Neural cell (in vitro differentiated cells): ENCODE measurements at regions not wholly inside any gene's neighbourhood (a gene's known extent, or its start where the extent isn't known, plus 50 kb on each side); places are given as distances from the start of the nearest gene placed in this dataset.

ENCODE experiments used
- H2AFZ ChIP-seq: fragments of 200-600, 300-800 bp; sonication (generic), shearing (Covaris generic); 2 replicates; pipeline ENCODE4 v1.6.0; 2014; ENCODE audit warnings: low read depth, mild to moderate bottlenecking, antibody characterized with exemption, low read length, moderate library complexity
- H3F3A ChIP-seq: fragments of 200-600 bp; shearing (Covaris generic); 2 replicates; pipeline ENCODE4 v1.6.1; 2016; ENCODE audit warnings: mild to moderate bottlenecking, moderate library complexity, mixed read lengths, antibody characterized with exemption, low read length; ENCODE audit not compliant: insufficient read depth, poor library complexity, severe bottlenecking
- H3K27ac ChIP-seq: fragments of 200-600, 300-800 bp; sonication (generic), shearing (Covaris generic); 2 replicates; pipeline ENCODE4 v1.5.1; 2014; ENCODE audit warnings: mild to moderate bottlenecking, low read length, moderate library complexity
- H3K27me3 ChIP-seq: fragments of 300-800, 200-600 bp; sonication (generic), shearing (Covaris generic); 2 replicates; pipeline ENCODE4 v1.6.0; 2014; ENCODE audit warnings: mild to moderate bottlenecking, low read depth, low read length, moderate library complexity; ENCODE audit not compliant: insufficient read depth
- H3K36me3 ChIP-seq: fragments of 300-800, 200-600 bp; sonication (generic), shearing (Covaris generic); 2 replicates; pipeline ENCODE4 v1.5.1; 2014; ENCODE audit warnings: mild to moderate bottlenecking, antibody characterized with exemption, low read length, moderate library complexity; ENCODE audit not compliant: insufficient read depth
- H3K4me2 ChIP-seq: fragments of 300-800, 200-600 bp; sonication (generic), shearing (Covaris generic); 2 replicates; pipeline ENCODE4 v1.6.0; 2014; ENCODE audit warnings: mild to moderate bottlenecking, low read length
- H3K4me3 ChIP-seq: fragments of 300-800, 200-600 bp; sonication (generic), shearing (Covaris generic); 2 replicates; pipeline ENCODE4 v1.5.1; 2014; ENCODE audit warnings: mild to moderate bottlenecking, low read length, moderate library complexity
- H3K79me2 ChIP-seq: fragments of 200-600 bp; shearing (Covaris generic); replicated peaks from 2 replicates; pipeline ENCODE4 v1.6.0; 2014; ENCODE audit warnings: mild to moderate bottlenecking, low read length, moderate library complexity; ENCODE audit not compliant: insufficient read depth
- H3K9ac ChIP-seq: fragments of 300-800, 200-600 bp; sonication (generic), shearing (Covaris generic); 2 replicates; pipeline ENCODE4 v1.6.1; 2016; ENCODE audit warnings: mild to moderate bottlenecking, low read length, mixed read lengths
- H3K9me2 ChIP-seq: fragments of 200-600 bp; shearing (Covaris generic); 2 replicates; pipeline ENCODE4 v1.6.1; 2016; ENCODE audit warnings: mild to moderate bottlenecking, low read length, mixed read lengths; ENCODE audit not compliant: insufficient read depth
- H3K9me3 ChIP-seq: fragments of 200-600, 300-800 bp; sonication (generic), shearing (Covaris generic); 2 replicates; pipeline ENCODE4 v1.6.1; 2016; ENCODE audit warnings: mild to moderate bottlenecking, mixed run types, low read length, moderate library complexity, mixed read lengths
- H4K20me1 ChIP-seq: fragments of 200-600 bp; shearing (Covaris generic); 2 replicates; pipeline ENCODE4 v1.6.1; 2016; ENCODE audit warnings: mild to moderate bottlenecking, mixed run types; ENCODE audit not compliant: insufficient read depth
- CTCF ChIP-seq: fragments of 450-650 bp; IDR thresholded peaks from 2 replicates; pipeline ENCODE4 v1.5.1; 2014; ENCODE audit warnings: antibody characterized with exemption, mild to moderate bottlenecking, moderate library complexity; ENCODE audit not compliant: poor library complexity, severe bottlenecking
- EP300 ChIP-seq: fragments of 450-650 bp; conservative IDR thresholded peaks from 2 replicates; pipeline ENCODE4 v1.6.1; 2014; ENCODE audit warnings: antibody characterized with exemption, mild to moderate bottlenecking, moderate library complexity; ENCODE audit not compliant: poor library complexity, severe bottlenecking
- EZH2 ChIP-seq: fragments of 200-600, 300-800 bp; shearing (Covaris generic), sonication (generic); IDR thresholded peaks from 2 replicates; pipeline ENCODE4 v1.6.1; 2014; ENCODE audit warnings: antibody characterized with exemption, low read length, borderline replicate concordance, mild to moderate bottlenecking; ENCODE audit not compliant: insufficient read depth, poor library complexity, severe bottlenecking
- MXI1 ChIP-seq: fragments of 450-650 bp; conservative IDR thresholded peaks from 2 replicates; pipeline ENCODE4 v1.6.1; 2014; ENCODE audit warnings: antibody characterized with exemption, mild to moderate bottlenecking; ENCODE audit not compliant: poor library complexity, severe bottlenecking
- POLR2AphosphoS5 ChIP-seq: IDR thresholded peaks from 2 replicates; pipeline ENCODE4 v1.6.1; 2012
- RAD21 ChIP-seq: fragments of 450-650 bp; conservative IDR thresholded peaks from 2 replicates; pipeline ENCODE4 v1.6.1; 2014; ENCODE audit warnings: antibody characterized with exemption, mild to moderate bottlenecking, moderate library complexity
- REST ChIP-seq: IDR thresholded peaks from 2 replicates; pipeline ENCODE4 v1.6.1; 2012; ENCODE audit warnings: borderline replicate concordance
- SMC3 ChIP-seq: fragments of 450-650 bp; conservative IDR thresholded peaks from 2 replicates; pipeline ENCODE4 v1.6.1; 2014; ENCODE audit warnings: antibody characterized with exemption, mild to moderate bottlenecking, moderate library complexity; ENCODE audit not compliant: poor library complexity
- TAF1 ChIP-seq: IDR thresholded peaks from 2 replicates; pipeline ENCODE4 v1.6.1; 2012; ENCODE audit warnings: low read depth

- Histone ChIP-seq H4K20me1 (no peaks in the 10 kb centered on the region), H2AFZ (no peak overlapping the region), H3K27ac (no peak overlapping the region), H3K4me3 (no peak overlapping the region), H3K9me2 (no peaks in the 10 kb centered on the region), H3K9ac (no peak overlapping the region), H3K36me3 (no peaks in the 10 kb centered on the region), H3K9me3 (no peaks in the 10 kb centered on the region), H3K4me2 (no peak overlapping the region), H3K79me2 (no peaks in the 10 kb centered on the region), H3K27me3 (no peaks in the 10 kb centered on the region), H3F3A (no peaks in the 10 kb centered on the region)
- TF ChIP-seq EZH2 (no peak), RAD21 (no peak), REST (no peak), EP300 (no peak), SMC3 (no peak), MXI1 (no peak), CTCF (no peak)
Measured at GRCh38 chr10:50963063-50963462, 77.6 kb upstream of the A1CF start.

- Histone ChIP-seq H3K27me3 (no peaks in the 10 kb centered on the region), H4K20me1 (no peaks in the 10 kb centered on the region), H2AFZ (no peak overlapping the region), H3K36me3 (no peaks in the 10 kb centered on the region), H3K9me2 (no peaks in the 10 kb centered on the region), H3K4me3 (no peak overlapping the region), H3K27ac (no peak overlapping the region), H3F3A (no peaks in the 10 kb centered on the region), H3K9me3 (no peaks in the 10 kb centered on the region), H3K4me2 (no peak overlapping the region), H3K9ac (no peak overlapping the region), H3K79me2 (no peaks in the 10 kb centered on the region)
- TF ChIP-seq EZH2 (no peak), REST (no peak), SMC3 (no peak), TAF1 (no peak), RAD21 (no peak), POLR2AphosphoS5 (no peak), CTCF (no peak), MXI1 (no peak), EP300 (no peak)
Measured at GRCh38 chr10:50968386-50969091, 83.1 kb upstream of the A1CF start.
